ENCODE measurements at regions not wholly inside any gene's neighbourhood (a gene's known extent, or its start where the extent isn't known, plus 50 kb on each side); places are given as distances from the start of the nearest gene placed in this dataset.

DNA sequence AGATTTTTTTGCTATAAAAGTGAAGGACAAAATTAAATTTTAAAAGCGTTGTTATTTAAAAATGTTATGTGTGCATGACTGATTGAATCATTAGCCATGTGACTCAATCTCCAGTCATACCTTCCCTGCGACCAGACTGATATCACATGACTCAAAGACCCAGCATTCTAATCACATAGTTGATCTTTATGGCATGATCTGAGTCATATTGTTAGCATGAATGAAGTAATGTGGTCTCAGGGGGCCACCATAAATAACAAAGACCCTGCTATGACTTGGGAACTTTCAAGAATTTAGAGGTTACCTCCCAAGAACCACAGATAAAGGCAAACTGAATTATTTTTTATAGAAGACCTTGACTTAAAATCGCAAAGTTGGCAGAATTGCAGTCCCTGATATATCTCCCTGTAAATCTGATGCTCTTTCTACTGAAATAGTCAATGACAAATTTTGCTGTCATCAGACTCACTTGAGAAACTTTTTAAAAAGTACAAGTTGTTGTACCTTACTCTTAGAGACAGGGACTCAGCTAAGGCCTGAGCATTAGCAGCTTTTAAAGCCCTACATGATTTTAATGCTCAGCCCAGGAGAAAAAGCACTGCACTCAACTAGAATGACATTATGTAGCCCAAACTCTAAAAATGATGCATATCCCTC lies 717.3 kb downstream of the XPNPEP1 start:
- POLR2A ChIA-PET: no interaction called here
- ATAC-seq: no peak
- DNase-seq (ENCODE audit: low spot score): no peak
- no peaks in the 10 kb centered on the region for H3K4me1 Mint-ChIP-seq
- CTCF ChIA-PET: no interaction called here
- no peak overlapping the region for H3K4me3 Mint-ChIP-seq
- no peaks in the 10 kb centered on the region for H3K27me3 Mint-ChIP-seq (ENCODE audit: low read depth)
- no peaks in the 10 kb centered on the region for H3K36me3 Mint-ChIP-seq
- H3K27ac Mint-ChIP-seq: no peak overlapping the region
- TF ChIP-seq, protein P1, sequence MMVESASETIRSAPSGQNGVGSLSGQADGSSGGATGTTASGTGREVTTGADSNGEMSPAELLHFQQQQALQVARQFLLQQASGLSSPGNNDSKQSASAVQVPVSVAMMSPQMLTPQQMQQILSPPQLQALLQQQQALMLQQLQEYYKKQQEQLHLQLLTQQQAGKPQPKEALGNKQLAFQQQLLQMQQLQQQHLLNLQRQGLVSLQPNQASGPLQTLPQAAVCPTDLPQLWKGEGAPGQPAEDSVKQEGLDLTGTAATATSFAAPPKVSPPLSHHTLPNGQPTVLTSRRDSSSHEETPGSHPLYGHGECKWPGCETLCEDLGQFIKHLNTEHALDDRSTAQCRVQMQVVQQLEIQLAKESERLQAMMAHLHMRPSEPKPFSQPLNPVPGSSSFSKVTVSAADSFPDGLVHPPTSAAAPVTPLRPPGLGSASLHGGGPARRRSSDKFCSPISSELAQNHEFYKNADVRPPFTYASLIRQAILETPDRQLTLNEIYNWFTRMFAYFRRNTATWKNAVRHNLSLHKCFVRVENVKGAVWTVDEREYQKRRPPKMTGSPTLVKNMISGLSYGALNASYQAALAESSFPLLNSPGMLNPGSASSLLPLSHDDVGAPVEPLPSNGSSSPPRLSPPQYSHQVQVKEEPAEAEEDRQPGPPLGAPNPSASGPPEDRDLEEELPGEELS (CRISPR knock-in tag; IDR thresholded peaks at IDR 0.05): no peak
- H3K9me3 Mint-ChIP-seq: peaks cover 5% of the 10 kb centered on the region

DNA sequence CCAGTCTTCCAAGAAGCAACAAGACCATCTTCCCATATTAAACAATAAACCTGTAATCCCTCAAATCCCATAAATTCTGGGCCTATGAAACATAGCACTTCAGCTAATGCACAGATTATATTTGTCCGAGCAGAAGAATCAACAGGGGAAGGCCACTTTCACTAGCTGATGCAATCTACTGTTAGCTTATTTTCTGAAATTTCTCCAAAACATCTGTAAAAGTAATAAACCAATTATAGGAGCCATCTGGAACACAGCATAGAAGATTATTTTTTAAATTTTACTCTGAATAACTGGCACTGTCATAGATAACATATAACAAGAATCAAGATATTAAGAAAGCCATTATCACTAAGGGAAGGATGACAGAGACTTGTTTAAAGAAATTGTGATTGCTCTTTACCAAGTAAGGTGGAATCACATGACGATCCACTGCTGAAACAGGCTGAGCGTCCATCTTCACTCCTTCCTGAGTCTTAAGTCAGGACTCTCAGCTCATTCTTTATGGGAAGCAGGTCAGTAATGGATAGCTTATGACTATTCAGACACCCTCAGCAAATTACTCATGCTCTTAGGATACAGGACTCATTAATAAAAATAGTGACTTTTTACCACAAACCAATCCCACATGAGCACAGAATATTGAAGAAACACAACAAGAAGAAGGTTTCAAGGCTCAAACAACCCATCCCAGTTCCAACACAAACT lies 719.5 kb downstream of the XPNPEP1 start:
- POLR2A ChIA-PET: no interaction called here
- no peak for DNase-seq (ENCODE audit: low spot score)
- CTCF ChIA-PET: interaction anchor here (1.3 kb wide), 1 partner anchor 570 kb away, joined by 3 read pairs; no protein-coding TSS in a partner anchor
- no peak overlapping the region for H3K27ac Mint-ChIP-seq
- H3K4me3 Mint-ChIP-seq: no peak overlapping the region
- no peaks in the 10 kb centered on the region for H3K36me3 Mint-ChIP-seq
- H3K27me3 Mint-ChIP-seq (ENCODE audit: low read depth): no peaks in the 10 kb centered on the region
- TF ChIP-seq ZNF219 (CRISPR knock-in tag; IDR thresholded peaks at IDR 0.05; ENCODE audit: borderline replicate concordance) (no peak), HMGA2 (CRISPR knock-in tag; IDR thresholded peaks at IDR 0.05) (no peak), ELF4 (CRISPR knock-in tag; IDR thresholded peaks at IDR 0.05; ENCODE audit: low read depth) (no peak), NR2C2 (CRISPR knock-in tag; IDR thresholded peaks at IDR 0.05) (no peak), SOX15 (CRISPR knock-in tag; IDR thresholded peaks at IDR 0.05) (no peak), EMX1 (CRISPR knock-in tag; IDR thresholded peaks at IDR 0.05) (no peak), CREB1 (CRISPR knock-in tag; IDR thresholded peaks at IDR 0.05) (no peak), CREM (CRISPR knock-in tag; IDR thresholded peaks at IDR 0.05) (no peak), ZBTB21 (CRISPR knock-in tag; IDR thresholded peaks at IDR 0.05; ENCODE audit: borderline replicate concordance) (no peak), JUN (CRISPR knock-in tag; IDR thresholded peaks at IDR 0.05) (no peak), MYBL2 (CRISPR knock-in tag; IDR thresholded peaks at IDR 0.05) (no peak), ZNF423 (CRISPR knock-in tag; IDR thresholded peaks at IDR 0.05) (no peak), SMAD4 (CRISPR knock-in tag; IDR thresholded peaks at IDR 0.05) (no peak)
- TF ChIP-seq, protein P2, sequence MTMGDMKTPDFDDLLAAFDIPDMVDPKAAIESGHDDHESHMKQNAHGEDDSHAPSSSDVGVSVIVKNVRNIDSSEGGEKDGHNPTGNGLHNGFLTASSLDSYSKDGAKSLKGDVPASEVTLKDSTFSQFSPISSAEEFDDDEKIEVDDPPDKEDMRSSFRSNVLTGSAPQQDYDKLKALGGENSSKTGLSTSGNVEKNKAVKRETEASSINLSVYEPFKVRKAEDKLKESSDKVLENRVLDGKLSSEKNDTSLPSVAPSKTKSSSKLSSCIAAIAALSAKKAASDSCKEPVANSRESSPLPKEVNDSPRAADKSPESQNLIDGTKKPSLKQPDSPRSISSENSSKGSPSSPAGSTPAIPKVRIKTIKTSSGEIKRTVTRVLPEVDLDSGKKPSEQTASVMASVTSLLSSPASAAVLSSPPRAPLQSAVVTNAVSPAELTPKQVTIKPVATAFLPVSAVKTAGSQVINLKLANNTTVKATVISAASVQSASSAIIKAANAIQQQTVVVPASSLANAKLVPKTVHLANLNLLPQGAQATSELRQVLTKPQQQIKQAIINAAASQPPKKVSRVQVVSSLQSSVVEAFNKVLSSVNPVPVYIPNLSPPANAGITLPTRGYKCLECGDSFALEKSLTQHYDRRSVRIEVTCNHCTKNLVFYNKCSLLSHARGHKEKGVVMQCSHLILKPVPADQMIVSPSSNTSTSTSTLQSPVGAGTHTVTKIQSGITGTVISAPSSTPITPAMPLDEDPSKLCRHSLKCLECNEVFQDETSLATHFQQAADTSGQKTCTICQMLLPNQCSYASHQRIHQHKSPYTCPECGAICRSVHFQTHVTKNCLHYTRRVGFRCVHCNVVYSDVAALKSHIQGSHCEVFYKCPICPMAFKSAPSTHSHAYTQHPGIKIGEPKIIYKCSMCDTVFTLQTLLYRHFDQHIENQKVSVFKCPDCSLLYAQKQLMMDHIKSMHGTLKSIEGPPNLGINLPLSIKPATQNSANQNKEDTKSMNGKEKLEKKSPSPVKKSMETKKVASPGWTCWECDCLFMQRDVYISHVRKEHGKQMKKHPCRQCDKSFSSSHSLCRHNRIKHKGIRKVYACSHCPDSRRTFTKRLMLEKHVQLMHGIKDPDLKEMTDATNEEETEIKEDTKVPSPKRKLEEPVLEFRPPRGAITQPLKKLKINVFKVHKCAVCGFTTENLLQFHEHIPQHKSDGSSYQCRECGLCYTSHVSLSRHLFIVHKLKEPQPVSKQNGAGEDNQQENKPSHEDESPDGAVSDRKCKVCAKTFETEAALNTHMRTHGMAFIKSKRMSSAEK (CRISPR knock-in tag; IDR thresholded peaks at IDR 0.05; ENCODE audit: borderline replicate concordance): no peak
- TF ChIP-seq, protein P3, sequence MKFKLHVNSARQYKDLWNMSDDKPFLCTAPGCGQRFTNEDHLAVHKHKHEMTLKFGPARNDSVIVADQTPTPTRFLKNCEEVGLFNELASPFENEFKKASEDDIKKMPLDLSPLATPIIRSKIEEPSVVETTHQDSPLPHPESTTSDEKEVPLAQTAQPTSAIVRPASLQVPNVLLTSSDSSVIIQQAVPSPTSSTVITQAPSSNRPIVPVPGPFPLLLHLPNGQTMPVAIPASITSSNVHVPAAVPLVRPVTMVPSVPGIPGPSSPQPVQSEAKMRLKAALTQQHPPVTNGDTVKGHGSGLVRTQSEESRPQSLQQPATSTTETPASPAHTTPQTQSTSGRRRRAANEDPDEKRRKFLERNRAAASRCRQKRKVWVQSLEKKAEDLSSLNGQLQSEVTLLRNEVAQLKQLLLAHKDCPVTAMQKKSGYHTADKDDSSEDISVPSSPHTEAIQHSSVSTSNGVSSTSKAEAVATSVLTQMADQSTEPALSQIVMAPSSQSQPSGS (CRISPR knock-in tag; IDR thresholded peaks at IDR 0.05; ENCODE audit: borderline replicate concordance, low read depth): no peak
- TF ChIP-seq, protein P4, sequence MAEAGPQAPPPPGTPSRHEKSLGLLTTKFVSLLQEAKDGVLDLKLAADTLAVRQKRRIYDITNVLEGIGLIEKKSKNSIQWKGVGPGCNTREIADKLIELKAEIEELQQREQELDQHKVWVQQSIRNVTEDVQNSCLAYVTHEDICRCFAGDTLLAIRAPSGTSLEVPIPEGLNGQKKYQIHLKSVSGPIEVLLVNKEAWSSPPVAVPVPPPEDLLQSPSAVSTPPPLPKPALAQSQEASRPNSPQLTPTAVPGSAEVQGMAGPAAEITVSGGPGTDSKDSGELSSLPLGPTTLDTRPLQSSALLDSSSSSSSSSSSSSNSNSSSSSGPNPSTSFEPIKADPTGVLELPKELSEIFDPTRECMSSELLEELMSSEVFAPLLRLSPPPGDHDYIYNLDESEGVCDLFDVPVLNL (CRISPR knock-in tag; IDR thresholded peaks at IDR 0.05; ENCODE audit: borderline replicate concordance, low read depth): no peak
- TF ChIP-seq, protein P1 (CRISPR knock-in tag; IDR thresholded peaks at IDR 0.05): no peak
- TF ChIP-seq, protein P5, sequence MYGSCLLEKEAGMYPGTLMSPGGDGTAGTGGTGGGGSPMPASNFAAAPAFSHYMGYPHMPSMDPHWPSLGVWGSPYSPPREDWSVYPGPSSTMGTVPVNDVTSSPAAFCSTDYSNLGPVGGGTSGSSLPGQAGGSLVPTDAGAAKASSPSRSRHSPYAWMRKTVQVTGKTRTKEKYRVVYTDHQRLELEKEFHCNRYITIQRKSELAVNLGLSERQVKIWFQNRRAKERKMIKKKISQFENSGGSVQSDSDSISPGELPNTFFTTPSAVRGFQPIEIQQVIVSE (CRISPR knock-in tag; IDR thresholded peaks at IDR 0.05; ENCODE audit: borderline replicate concordance): no peak
- TF ChIP-seq, protein P6, sequence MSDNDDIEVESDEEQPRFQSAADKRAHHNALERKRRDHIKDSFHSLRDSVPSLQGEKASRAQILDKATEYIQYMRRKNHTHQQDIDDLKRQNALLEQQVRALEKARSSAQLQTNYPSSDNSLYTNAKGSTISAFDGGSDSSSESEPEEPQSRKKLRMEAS (CRISPR knock-in tag; IDR thresholded peaks at IDR 0.05): no peak
- H3K9me3 Mint-ChIP-seq: no peaks in the 10 kb centered on the region
- ATAC-seq: no peak
- H3K4me1 Mint-ChIP-seq: no peaks in the 10 kb centered on the region

All from WTC11 (cell line).